Vagina (tissue), 2 donors: ENCODE measurements at regions not wholly inside any gene's neighbourhood (a gene's known extent, or its start where the extent isn't known, plus 50 kb on each side); places are given as distances from the start of the nearest gene placed in this dataset.

ENCODE experiments used
- POLR2A ChIP-seq, 2 donors: fragments of 450-650 bp; IDR thresholded peaks; one replicate each; pipeline ENCODE4 v1.6.1; 2017; ENCODE audit warnings: antibody characterized with exemption in 2 of 2, mild to moderate bottlenecking in 2 of 2, moderate library complexity in 2 of 2
- TF ChIP-seq, protein P1 (sequence below), 3 experiments: fragments of 450-650 bp in 2 of 3; fragments of 200-600 bp in 1 of 3; sonication (generic) in 1 of 3; IDR thresholded peaks; one replicate each; pipeline ENCODE4 v1.5.1; 2017 to 2019; ENCODE audit warnings: antibody characterized with exemption in 3 of 3, mild to moderate bottlenecking in 2 of 3, moderate library complexity in 2 of 3

DNA sequence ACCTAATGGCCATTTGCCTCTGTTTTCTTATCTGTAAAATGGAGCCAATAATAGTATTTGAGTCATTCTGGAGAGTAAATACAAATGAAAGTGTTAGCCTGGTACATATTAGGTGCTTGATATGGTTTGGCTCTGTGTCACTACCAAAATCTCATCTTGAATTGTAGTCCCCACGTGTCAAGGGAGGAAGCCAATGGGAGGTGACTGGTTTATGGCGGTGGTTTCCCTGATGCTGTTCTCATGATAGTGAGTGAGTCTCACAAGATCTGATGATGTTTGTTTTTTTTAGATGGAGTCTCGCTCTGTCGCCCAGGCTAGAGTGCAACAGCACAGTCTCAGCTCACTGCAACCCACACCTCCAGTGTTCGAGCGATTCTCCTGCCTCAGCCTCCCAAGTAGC, 194.0 kb upstream of the SEMA3E start:
- no peak for TF ChIP-seq POLR2A (IDR thresholded peaks at IDR 0.05)
- TF ChIP-seq, protein P1, sequence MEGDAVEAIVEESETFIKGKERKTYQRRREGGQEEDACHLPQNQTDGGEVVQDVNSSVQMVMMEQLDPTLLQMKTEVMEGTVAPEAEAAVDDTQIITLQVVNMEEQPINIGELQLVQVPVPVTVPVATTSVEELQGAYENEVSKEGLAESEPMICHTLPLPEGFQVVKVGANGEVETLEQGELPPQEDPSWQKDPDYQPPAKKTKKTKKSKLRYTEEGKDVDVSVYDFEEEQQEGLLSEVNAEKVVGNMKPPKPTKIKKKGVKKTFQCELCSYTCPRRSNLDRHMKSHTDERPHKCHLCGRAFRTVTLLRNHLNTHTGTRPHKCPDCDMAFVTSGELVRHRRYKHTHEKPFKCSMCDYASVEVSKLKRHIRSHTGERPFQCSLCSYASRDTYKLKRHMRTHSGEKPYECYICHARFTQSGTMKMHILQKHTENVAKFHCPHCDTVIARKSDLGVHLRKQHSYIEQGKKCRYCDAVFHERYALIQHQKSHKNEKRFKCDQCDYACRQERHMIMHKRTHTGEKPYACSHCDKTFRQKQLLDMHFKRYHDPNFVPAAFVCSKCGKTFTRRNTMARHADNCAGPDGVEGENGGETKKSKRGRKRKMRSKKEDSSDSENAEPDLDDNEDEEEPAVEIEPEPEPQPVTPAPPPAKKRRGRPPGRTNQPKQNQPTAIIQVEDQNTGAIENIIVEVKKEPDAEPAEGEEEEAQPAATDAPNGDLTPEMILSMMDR (IDR thresholded peaks at IDR 0.05) = no peak
